ENCODE measurements at regions not wholly inside any gene's neighbourhood (a gene's known extent, or its start where the extent isn't known, plus 50 kb on each side); places are given as distances from the start of the nearest gene placed in this dataset.
A peak's percentile ranks its signal among the peaks of the same experiment; 100 is the strongest.

DNA sequence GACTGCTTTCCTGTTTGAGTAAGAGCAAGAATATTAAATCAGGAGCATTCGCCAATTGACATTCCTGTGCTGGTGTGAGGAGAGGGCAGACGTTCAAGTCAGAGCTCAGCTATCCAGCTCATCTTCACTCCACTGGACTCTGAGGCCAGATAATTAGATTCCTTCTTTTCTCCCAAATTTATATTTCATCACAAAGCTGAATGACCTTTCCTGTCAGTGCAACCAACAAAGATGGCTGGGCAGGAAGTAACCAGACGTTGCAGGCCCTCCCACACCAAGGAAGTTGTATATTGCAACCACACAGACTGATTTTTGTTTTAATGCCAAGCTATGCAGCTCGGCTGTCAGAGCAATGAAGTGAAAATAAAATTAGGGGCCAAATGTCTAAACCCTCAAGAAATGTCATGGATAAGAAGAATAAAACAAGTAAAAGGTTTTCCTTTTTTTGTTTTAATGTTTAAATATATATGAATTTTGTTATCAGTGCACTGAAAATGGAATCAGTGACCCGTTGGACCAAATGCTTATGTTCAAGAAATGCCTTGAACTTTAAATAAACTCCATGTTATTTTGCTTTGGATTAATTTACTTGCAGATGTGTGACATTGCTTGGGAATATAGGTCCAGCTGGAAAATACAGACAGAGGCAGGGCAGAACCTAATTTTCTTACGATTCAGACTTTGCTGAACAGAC, 578.9 kb upstream of the FAT1 start:
- no peak for ATAC-seq (ENCODE audit: low read depth)
- no peak overlapping the region for H3K27ac ChIP-seq (ENCODE audit: poor library complexity, severe bottlenecking)

GRCh38 chr4:187304133-187304532, 580.5 kb upstream of the FAT1 start:
- H3K27me3 ChIP-seq (ENCODE audit: insufficient read depth, poor library complexity, severe bottlenecking) = no peaks in the 10 kb centered on the region
- peaks cover 27% of the 10 kb centered on the region for H3K4me1 ChIP-seq (ENCODE audit: insufficient read depth, poor library complexity, severe bottlenecking)
- no peak overlapping the region for H3K4me3 ChIP-seq (ENCODE audit: severe bottlenecking)
- no peak overlapping the region for H3K27ac ChIP-seq (ENCODE audit: poor library complexity, severe bottlenecking)
- DNase-seq (ENCODE audit: low spot score) = no peak
- no peak for TF ChIP-seq CTCF (IDR thresholded peaks at IDR 0.05; ENCODE audit: poor library complexity, severe bottlenecking)
- ATAC-seq (ENCODE audit: low read depth) = no peak
- peaks cover 3% of the 10 kb centered on the region for H3K9me3 ChIP-seq (ENCODE audit: severe bottlenecking)
- peaks cover 22% of the 10 kb centered on the region for H3K36me3 ChIP-seq (ENCODE audit: low read depth)

More for the DNA sequence above, 578.9 kb upstream of the FAT1 start:
- H3K36me3 ChIP-seq (ENCODE audit: low read depth) = peaks cover 13% of the 10 kb centered on the region
- no peak for DNase-seq (ENCODE audit: low spot score)
- H3K4me3 ChIP-seq (ENCODE audit: severe bottlenecking) = no peak overlapping the region
- H3K9me3 ChIP-seq (ENCODE audit: severe bottlenecking) = peaks cover 3% of the 10 kb centered on the region
- no peak for TF ChIP-seq CTCF (IDR thresholded peaks at IDR 0.05; ENCODE audit: poor library complexity, severe bottlenecking)
- H3K27me3 ChIP-seq (ENCODE audit: insufficient read depth, poor library complexity, severe bottlenecking) = no peaks in the 10 kb centered on the region
- H3K4me1 ChIP-seq (ENCODE audit: insufficient read depth, poor library complexity, severe bottlenecking) = peaks cover 12% of the 10 kb centered on the region

DNA sequence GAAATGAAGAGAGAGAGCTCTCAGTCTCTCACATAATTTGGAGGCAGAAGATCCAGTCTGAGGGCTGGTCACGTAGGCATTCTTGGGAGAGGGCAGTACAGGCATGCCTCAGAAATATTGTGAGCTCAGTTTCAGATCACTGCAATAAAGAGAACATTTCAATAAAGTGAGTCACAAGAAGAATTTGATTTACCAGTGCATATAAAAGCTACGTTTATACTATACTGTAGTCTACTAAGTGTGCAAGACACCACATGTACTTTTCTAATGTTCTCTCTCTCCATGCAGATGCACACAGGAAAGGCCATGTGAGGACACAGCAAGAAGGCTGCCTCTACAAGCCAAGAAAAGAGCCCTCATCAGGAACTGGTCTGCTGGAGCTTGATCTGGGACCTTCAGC, 583.5 kb upstream of the FAT1 start:
- no peak for TF ChIP-seq CTCF (IDR thresholded peaks at IDR 0.05; ENCODE audit: poor library complexity, severe bottlenecking)
- DNase-seq (ENCODE audit: low spot score) (no peak), ATAC-seq (ENCODE audit: low read depth) (peak; percentile 88)
- Histone ChIP-seq H3K27me3 (ENCODE audit: insufficient read depth, poor library complexity, severe bottlenecking) (no peaks in the 10 kb centered on the region), H3K36me3 (ENCODE audit: low read depth) (peaks cover 22% of the 10 kb centered on the region), H3K4me3 (ENCODE audit: severe bottlenecking) (peak overlapping the region; percentile 6), H3K27ac (ENCODE audit: poor library complexity, severe bottlenecking) (peak overlapping the region; percentile 89), H3K9me3 (ENCODE audit: severe bottlenecking) (peaks cover 3% of the 10 kb centered on the region), H3K4me1 (ENCODE audit: insufficient read depth, poor library complexity, severe bottlenecking) (peaks cover 37% of the 10 kb centered on the region)

DNA sequence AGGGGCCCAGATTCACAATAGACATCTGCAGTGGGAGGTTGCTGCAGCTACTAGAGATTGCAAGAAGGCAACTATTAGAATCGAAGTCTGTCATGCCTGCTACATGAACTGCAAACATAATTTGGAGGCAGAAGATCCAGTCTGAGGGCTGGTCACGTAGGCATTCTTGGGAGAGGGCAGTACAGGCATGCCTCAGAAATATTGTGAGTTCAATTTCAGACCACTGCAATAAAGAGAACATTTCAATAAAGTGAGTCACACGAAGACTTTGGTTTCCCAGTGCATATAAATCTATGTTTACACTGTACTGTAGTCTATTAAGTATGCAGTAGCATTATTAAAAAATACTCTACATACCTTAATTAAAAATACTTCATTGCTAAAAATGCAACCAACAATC, 585.8 kb upstream of the FAT1 start:
- no peak overlapping the region for H3K4me3 ChIP-seq (ENCODE audit: severe bottlenecking)
- TF ChIP-seq CTCF (IDR thresholded peaks at IDR 0.05; ENCODE audit: poor library complexity, severe bottlenecking) = no peak
- peaks cover 3% of the 10 kb centered on the region for H3K9me3 ChIP-seq (ENCODE audit: severe bottlenecking)
- ATAC-seq (ENCODE audit: low read depth) (peak; percentile 82), DNase-seq (ENCODE audit: low spot score) (no peak)
- H3K36me3 ChIP-seq (ENCODE audit: low read depth) = peaks cover 22% of the 10 kb centered on the region
- peaks cover 37% of the 10 kb centered on the region for H3K4me1 ChIP-seq (ENCODE audit: insufficient read depth, poor library complexity, severe bottlenecking)
- H3K27ac ChIP-seq (ENCODE audit: poor library complexity, severe bottlenecking) = peak overlapping the region; percentile 89
- no peaks in the 10 kb centered on the region for H3K27me3 ChIP-seq (ENCODE audit: insufficient read depth, poor library complexity, severe bottlenecking)

GRCh38 chr4:187312299-187312698, 588.6 kb upstream of the FAT1 start:
- peaks cover 3% of the 10 kb centered on the region for H3K9me3 ChIP-seq (ENCODE audit: severe bottlenecking)

More at GRCh38 chr4:187312299-187312698, 588.6 kb upstream of the FAT1 start:
- no peak for TF ChIP-seq CTCF (IDR thresholded peaks at IDR 0.05; ENCODE audit: poor library complexity, severe bottlenecking)
- ATAC-seq (ENCODE audit: low read depth) = no peak
- Histone ChIP-seq H3K27me3 (ENCODE audit: insufficient read depth, poor library complexity, severe bottlenecking) (no peaks in the 10 kb centered on the region), H3K36me3 (ENCODE audit: low read depth) (peaks cover 11% of the 10 kb centered on the region), H3K27ac (ENCODE audit: poor library complexity, severe bottlenecking) (no peak overlapping the region), H3K4me1 (ENCODE audit: insufficient read depth, poor library complexity, severe bottlenecking) (peaks cover 28% of the 10 kb centered on the region), H3K4me3 (ENCODE audit: severe bottlenecking) (no peak overlapping the region)
- no peak for DNase-seq (ENCODE audit: low spot score)

All from RWPE2 (cell line).